ENCODE measurements at regions not wholly inside any gene's neighbourhood (a gene's known extent, or its start where the extent isn't known, plus 50 kb on each side); places are given as distances from the start of the nearest gene placed in this dataset.
"Not testable (repeated sequence)": the region's sequence is repeated elsewhere in the genome, so short reads cannot be mapped to it uniquely, and the experiment has no call there.

- H3K27me3 ChIP-seq, result no peaks in the 10 kb centered on the region
- no peaks in the 10 kb centered on the region for H3K4me1 ChIP-seq
- no peak overlapping the region for H3K27ac ChIP-seq
- H3K4me3 ChIP-seq, result no peak overlapping the region
- H3K36me3 ChIP-seq, result no peaks in the 10 kb centered on the region
- DNase-seq, result no peak
- TF ChIP-seq POLR2A (IDR thresholded peaks at IDR 0.05) (no peak), CTCF (IDR thresholded peaks at IDR 0.05) (no peak)
- H3K9me3 ChIP-seq, result no peaks in the 10 kb centered on the region
Measured at GRCh38 chr3:198096015-198096414, 136.0 kb downstream of the LMLN start.

- Histone ChIP-seq H3K4me1 (no peaks in the 10 kb centered on the region), H3K9me3 (no peaks in the 10 kb centered on the region), H3K36me3 (no peaks in the 10 kb centered on the region), H3K4me3 (no peak overlapping the region), H3K27me3 (no peaks in the 10 kb centered on the region), H3K27ac (no peak overlapping the region)
- DNase-seq, result no peak
- no peak for TF ChIP-seq POLR2A (IDR thresholded peaks at IDR 0.05)
- TF ChIP-seq CTCF (IDR thresholded peaks at IDR 0.05), result no peak
Measured at GRCh38 chr3:198097048-198097447, 137.0 kb downstream of the LMLN start.

GRCh38 chr3:198098661-198099081, 138.7 kb downstream of the LMLN start:
- H3K4me3 ChIP-seq, result not testable (repeated sequence)

GRCh38 chr3:198103070-198103469, 143.1 kb downstream of the LMLN start:
- DNase-seq, H3K4me3 ChIP-seq, H3K9me3 ChIP-seq: not testable (repeated sequence)

More at GRCh38 chr3:198098661-198099081, 138.7 kb downstream of the LMLN start:
- not testable (repeated sequence) for DNase-seq, H3K9me3 ChIP-seq, H3K27ac ChIP-seq, H3K36me3 ChIP-seq, H3K4me1 ChIP-seq, H3K27me3 ChIP-seq

GRCh38 chr3:198106265-198106664, 146.2 kb downstream of the LMLN start:
- Histone ChIP-seq H3K4me1 (no peaks in the 10 kb centered on the region), H3K9me3 (no peaks in the 10 kb centered on the region), H3K27ac (no peak overlapping the region), H3K27me3 (peaks cover 0 to under 1% of the 10 kb centered on the region in 2 donors), H3K36me3 (no peaks in the 10 kb centered on the region), H3K4me3 (no peak overlapping the region)
- TF ChIP-seq CTCF (IDR thresholded peaks at IDR 0.05) (no peak), POLR2A (IDR thresholded peaks at IDR 0.05) (no peak)
- DNase-seq, result no peak

More at GRCh38 chr3:198103070-198103469, 143.1 kb downstream of the LMLN start:
- not testable (repeated sequence) for H3K4me1 ChIP-seq, H3K27me3 ChIP-seq, H3K27ac ChIP-seq, H3K36me3 ChIP-seq

- Histone ChIP-seq H3K9me3 (no peaks in the 10 kb centered on the region), H3K4me1 (no peaks in the 10 kb centered on the region), H3K27ac (no peak overlapping the region), H3K4me3 (no peak overlapping the region), H3K27me3 (peaks cover 4 to 16% of the 10 kb centered on the region in 2 donors), H3K36me3 (no peaks in the 10 kb centered on the region)
- no peak for DNase-seq
- TF ChIP-seq CTCF (IDR thresholded peaks at IDR 0.05) (no peak), POLR2A (IDR thresholded peaks at IDR 0.05) (no peak)
Measured at GRCh38 chr3:198107840-198108734, 148.1 kb downstream of the LMLN start.

Measured in Peyer's patch (tissue), 4 donors.